Mesenchymal stem cell (in vitro differentiated cells and primary cell): ENCODE measurements at regions not wholly inside any gene's neighbourhood (a gene's known extent, or its start where the extent isn't known, plus 50 kb on each side); places are given as distances from the start of the nearest gene placed in this dataset.

ENCODE experiments used
- DNase-seq: peaks from one replicate; pipeline ENCODE4 v3.0.0-alpha.2; 2013
- H2AFZ ChIP-seq: one replicate; pipeline ENCODE4 v1.6.1; 2013; ENCODE audit warnings: low read depth, mild to moderate bottlenecking, control low read depth, inconsistent platforms, low read length, moderate library complexity
- H2AK5ac ChIP-seq: 2 replicates; pipeline ENCODE4 v1.6.1; 2013; ENCODE audit warnings: low read length, moderate library complexity, mild to moderate bottlenecking, inconsistent platforms; ENCODE audit not compliant: severe bottlenecking
- H2BK120ac ChIP-seq: one replicate; pipeline ENCODE4 v1.6.1; 2013; ENCODE audit warnings: low read depth, mild to moderate bottlenecking, inconsistent platforms, low read length, moderate library complexity
- H2BK12ac ChIP-seq, 2 experiments: one replicate each; pipeline ENCODE4 v1.6.1; 2013; ENCODE audit warnings: inconsistent platforms in 2 of 2, low read length in 2 of 2, mild to moderate bottlenecking in 2 of 2, moderate library complexity in 2 of 2, control low read depth in 1 of 2
- H2BK15ac ChIP-seq: one replicate; pipeline ENCODE4 v1.6.1; 2013; ENCODE audit warnings: mild to moderate bottlenecking, low read depth, inconsistent platforms; ENCODE audit not compliant: poor library complexity, severe bottlenecking
- H2BK5ac ChIP-seq: 2 replicates; pipeline ENCODE4 v1.6.1; 2013; ENCODE audit warnings: low read depth, mild to moderate bottlenecking, low read length, control low read depth, inconsistent platforms; ENCODE audit not compliant: poor library complexity, severe bottlenecking
- H3K14ac ChIP-seq, 2 experiments: one replicate each; pipeline ENCODE4 v1.6.1; 2013; ENCODE audit warnings: inconsistent platforms in 2 of 2, low read length in 2 of 2, control low read depth in 1 of 2, mild to moderate bottlenecking in 1 of 2, moderate library complexity in 1 of 2
- H3K18ac ChIP-seq, 2 experiments: one replicate each; pipeline ENCODE4 v1.6.1; 2013; ENCODE audit warnings: inconsistent platforms in 2 of 2, low read length in 2 of 2, control low read depth in 1 of 2, low read depth in 1 of 2, mild to moderate bottlenecking in 1 of 2
- H3K23ac ChIP-seq, 2 experiments: one replicate each; pipeline ENCODE4 v1.6.1; 2013; ENCODE audit warnings: inconsistent platforms in 2 of 2, low read length in 2 of 2, mild to moderate bottlenecking in 2 of 2, moderate library complexity in 2 of 2, control low read depth in 1 of 2
- H3K27ac ChIP-seq: 2 replicates; pipeline ENCODE4 v1.5.1; 2013; ENCODE audit warnings: mild to moderate bottlenecking, moderate library complexity, low read length, control low read depth, inconsistent platforms; ENCODE audit not compliant: poor library complexity, severe bottlenecking
- H3K27me3 ChIP-seq, 2 experiments: 2 replicates each; pipeline versions ENCODE4 v1.6.1 to v1.7.0; 2013; ENCODE audit warnings: low read length in 2 of 2, mild to moderate bottlenecking in 2 of 2, moderate library complexity in 2 of 2, control low read depth in 1 of 2, inconsistent platforms in 1 of 2; ENCODE audit not compliant: control insufficient read depth in 1 of 2, insufficient read depth in 1 of 2
- H3K36me3 ChIP-seq, 2 experiments: 2 replicates each; pipeline versions ENCODE4 v1.6.1 to v1.7.0; 2013; ENCODE audit warnings: low read length in 2 of 2, control low read depth in 1 of 2, inconsistent platforms in 1 of 2, low read depth in 1 of 2, mild to moderate bottlenecking in 1 of 2; ENCODE audit not compliant: insufficient read depth in 2 of 2, control insufficient read depth in 1 of 2
- H3K4ac ChIP-seq, 2 experiments: one replicate each; pipeline ENCODE4 v1.6.1; 2013; ENCODE audit warnings: inconsistent platforms in 2 of 2, low read length in 2 of 2, mild to moderate bottlenecking in 2 of 2, moderate library complexity in 2 of 2, control low read depth in 1 of 2, low read depth in 1 of 2
- H3K4me1 ChIP-seq: 2 replicates; pipeline ENCODE4 v1.6.1; 2013; ENCODE audit warnings: low read depth, low read length, control low read depth; ENCODE audit not compliant: control insufficient read depth, insufficient read depth
- H3K4me2 ChIP-seq: 2 replicates; pipeline ENCODE4 v1.6.1; 2013; ENCODE audit warnings: low read length, mild to moderate bottlenecking, inconsistent platforms; ENCODE audit not compliant: poor library complexity, severe bottlenecking
- H3K4me3 ChIP-seq, 2 experiments: 2 replicates each; pipeline versions ENCODE4 v1.5.1 to v1.7.0; 2013; ENCODE audit warnings: low read length in 2 of 2, mild to moderate bottlenecking in 2 of 2, control low read depth in 1 of 2, low read depth in 1 of 2; ENCODE audit not compliant: insufficient read depth in 1 of 2
- H3K79me1 ChIP-seq: replicated peaks from 2 replicates; pipeline ENCODE4 v1.6.1; 2013; ENCODE audit warnings: mild to moderate bottlenecking, control low read depth, low read length, inconsistent platforms; ENCODE audit not compliant: poor library complexity, severe bottlenecking
- H3K9ac ChIP-seq: 2 replicates; pipeline ENCODE4 v1.7.0; 2013; ENCODE audit warnings: mild to moderate bottlenecking, low read length, moderate library complexity
- H3K9me3 ChIP-seq: 2 replicates; pipeline ENCODE4 v1.7.0; 2013; ENCODE audit warnings: mild to moderate bottlenecking, low read length; ENCODE audit not compliant: control insufficient read depth
- H4K8ac ChIP-seq: one replicate; pipeline ENCODE4 v1.6.1; 2013; ENCODE audit warnings: inconsistent platforms, mild to moderate bottlenecking, low read length, moderate library complexity
- H4K91ac ChIP-seq: one replicate; pipeline ENCODE4 v1.6.1; 2013; ENCODE audit warnings: mild to moderate bottlenecking, low read length, inconsistent platforms
- WGBS: methylation state at CpG from one replicate; pipeline ENCODE4 v1.1.7; 2013; ENCODE audit warnings: mixed read lengths; 5-methylcytosine and 5-hydroxymethylcytosine counted together

DNA sequence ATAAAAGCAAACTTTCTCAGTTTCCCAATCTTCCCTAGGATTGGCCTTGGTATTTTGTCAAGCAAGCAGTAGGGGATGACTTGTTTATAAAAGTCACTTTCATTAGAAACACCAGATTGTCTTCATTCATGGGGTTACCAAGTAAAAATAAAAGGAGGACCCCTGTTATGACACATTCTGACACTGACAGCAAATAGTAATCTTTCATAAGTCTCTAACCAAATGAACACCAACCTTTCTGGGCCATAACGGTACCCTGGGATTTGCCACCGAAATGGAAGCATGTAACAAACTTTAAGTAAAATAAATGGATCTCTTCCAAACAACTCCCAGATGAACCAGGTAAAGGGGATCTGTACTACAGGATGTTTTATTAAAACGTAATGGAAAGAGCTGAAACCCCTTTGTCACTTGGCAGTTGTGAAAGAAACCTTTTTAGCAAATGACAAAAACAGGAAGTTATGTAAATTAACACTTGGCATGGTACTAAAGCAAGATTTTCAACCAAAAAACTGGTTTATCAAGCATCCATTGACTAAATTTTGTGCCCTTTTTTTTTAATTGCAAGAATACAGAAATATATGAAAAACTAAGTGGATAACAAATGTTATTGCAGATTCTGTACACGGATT lies 335.6 kb downstream of the RBM26 start:
- no peak overlapping the region for H4K91ac ChIP-seq
- no peaks in the 10 kb centered on the region for H3K9me3 ChIP-seq
- H3K4me3 ChIP-seq, result no peak overlapping the region
- no peaks in the 10 kb centered on the region for H3K27me3 ChIP-seq
- H3K4ac ChIP-seq, result no peak overlapping the region
- no peak for DNase-seq
- H3K36me3 ChIP-seq, result no peaks in the 10 kb centered on the region
- no peak overlapping the region for H4K8ac ChIP-seq
- H3K4me2 ChIP-seq, result no peak overlapping the region
- no peak overlapping the region for H2BK15ac ChIP-seq
- no peak overlapping the region for H3K27ac ChIP-seq
- H2AFZ ChIP-seq, result no peak overlapping the region
- no peaks in the 10 kb centered on the region for H3K79me1 ChIP-seq
- no peak overlapping the region for H3K14ac ChIP-seq
- WGBS, result 50% methylated on average over 2 of the region's 4 CpGs
- no peak overlapping the region for H3K23ac ChIP-seq
- no peak overlapping the region for H2BK12ac ChIP-seq
- H2BK5ac ChIP-seq, result no peak overlapping the region
- no peak overlapping the region for H2AK5ac ChIP-seq
- H3K9ac ChIP-seq, result no peak overlapping the region
- no peaks in the 10 kb centered on the region for H3K4me1 ChIP-seq
- H3K18ac ChIP-seq, result no peak overlapping the region
- no peak overlapping the region for H2BK120ac ChIP-seq

DNA sequence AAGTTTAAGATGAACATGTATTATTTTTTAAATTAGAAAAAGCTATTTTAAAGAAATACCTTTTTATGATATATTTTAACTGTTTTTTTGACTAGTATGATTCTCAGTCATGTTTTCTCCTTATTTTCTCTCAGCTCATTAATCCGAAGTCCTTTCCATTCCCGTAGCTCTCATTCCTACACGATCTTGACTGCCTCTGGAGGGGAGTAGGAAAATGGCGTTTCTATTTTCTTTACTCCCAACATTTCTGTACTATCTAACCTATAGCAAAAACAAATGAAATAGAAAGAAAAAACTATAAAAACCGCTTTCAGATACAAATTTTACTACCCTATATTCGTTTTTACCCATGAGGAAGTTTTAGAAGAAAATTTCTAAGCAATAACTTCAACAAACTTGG lies 343.8 kb downstream of the RBM26 start:
- Histone ChIP-seq H3K27ac (no peak overlapping the region), H2AK5ac (no peak overlapping the region), H2BK15ac (no peak overlapping the region), H2BK5ac (no peak overlapping the region), H2BK12ac (no peak overlapping the region), H3K4me3 (no peak overlapping the region), H3K27me3 (no peaks in the 10 kb centered on the region), H3K9ac (no peak overlapping the region), H3K18ac (no peak overlapping the region), H4K91ac (no peak overlapping the region), H3K23ac (no peak overlapping the region), H3K4me2 (no peak overlapping the region), H3K79me1 (no peaks in the 10 kb centered on the region), H3K9me3 (no peaks in the 10 kb centered on the region), H3K14ac (no peak overlapping the region), H2AFZ (no peak overlapping the region), H4K8ac (no peak overlapping the region), H3K4ac (no peak overlapping the region), H3K36me3 (no peaks in the 10 kb centered on the region), H2BK120ac (no peak overlapping the region), H3K4me1 (no peaks in the 10 kb centered on the region)
- 80% methylated on average over 5 of the region's 6 CpGs for WGBS
- no peak for DNase-seq

DNA sequence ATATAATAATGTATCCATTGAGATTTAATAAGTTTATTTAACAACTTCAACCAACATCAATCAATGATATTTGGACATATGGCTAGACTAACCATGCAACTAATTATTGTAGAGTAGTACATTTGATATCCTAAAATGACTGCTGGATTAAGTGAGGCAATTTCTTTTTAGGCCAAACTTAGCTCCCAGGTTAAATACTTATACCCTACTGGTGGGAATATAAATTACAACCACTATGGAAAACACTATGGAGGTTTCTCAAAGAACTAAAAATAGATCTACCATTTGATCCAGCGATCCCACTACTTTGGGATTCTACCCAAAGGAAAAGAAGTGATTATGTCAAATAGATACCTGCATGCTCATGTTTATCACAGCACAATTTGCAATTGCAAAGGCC lies 345.8 kb downstream of the RBM26 start:
- Histone ChIP-seq H4K91ac (no peak overlapping the region), H3K4me1 (no peaks in the 10 kb centered on the region), H3K14ac (no peak overlapping the region), H2BK5ac (no peak overlapping the region), H2BK15ac (no peak overlapping the region), H2AK5ac (no peak overlapping the region), H2BK120ac (no peak overlapping the region), H3K4me3 (no peak overlapping the region), H3K4me2 (no peak overlapping the region), H3K9me3 (no peaks in the 10 kb centered on the region), H3K27ac (no peak overlapping the region), H4K8ac (no peak overlapping the region), H3K4ac (no peak overlapping the region), H2AFZ (no peak overlapping the region), H3K79me1 (no peaks in the 10 kb centered on the region), H3K18ac (no peak overlapping the region), H3K9ac (no peak overlapping the region), H3K23ac (no peak overlapping the region), H3K27me3 (no peaks in the 10 kb centered on the region), H3K36me3 (no peaks in the 10 kb centered on the region), H2BK12ac (no peak overlapping the region)
- no peak for DNase-seq
- WGBS, result 100% methylated on average over 1 of the region's 1 CpG

DNA sequence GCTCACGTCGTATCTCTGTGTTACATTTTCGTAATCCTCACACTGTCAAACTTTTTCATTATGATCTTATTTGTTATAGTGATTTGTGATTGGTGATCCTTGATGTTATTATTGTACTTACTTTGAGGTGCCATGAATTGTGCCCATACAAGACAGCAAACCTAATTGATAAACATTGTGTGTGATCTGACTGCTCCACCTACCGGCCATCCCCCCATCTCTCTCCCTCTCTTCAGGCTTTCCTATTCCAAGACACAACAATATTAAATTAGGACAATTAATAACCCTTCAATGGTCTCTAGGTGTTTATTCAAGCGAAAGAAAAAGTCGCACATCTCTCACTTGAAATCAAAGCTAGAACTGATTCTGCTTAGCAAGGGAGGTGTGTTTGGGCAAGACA lies 349.3 kb downstream of the RBM26 start:
- Histone ChIP-seq H3K4ac (no peak overlapping the region), H3K9ac (no peak overlapping the region), H2AK5ac (no peak overlapping the region), H2BK5ac (no peak overlapping the region), H2BK120ac (no peak overlapping the region), H3K18ac (no peak overlapping the region), H3K4me3 (no peak overlapping the region), H4K91ac (no peak overlapping the region), H2AFZ (no peak overlapping the region), H2BK15ac (no peak overlapping the region), H3K4me2 (no peak overlapping the region), H3K27ac (no peak overlapping the region), H3K27me3 (no peaks in the 10 kb centered on the region), H3K79me1 (no peaks in the 10 kb centered on the region), H3K4me1 (no peaks in the 10 kb centered on the region), H3K36me3 (no peaks in the 10 kb centered on the region), H4K8ac (no peak overlapping the region), H2BK12ac (no peak overlapping the region), H3K23ac (no peak overlapping the region), H3K9me3 (no peaks in the 10 kb centered on the region), H3K14ac (no peak overlapping the region)
- DNase-seq, result no peak
- 88% methylated on average over 6 of the region's 6 CpGs for WGBS
